ENCODE measurements at regions not wholly inside any gene's neighbourhood (a gene's known extent, or its start where the extent isn't known, plus 50 kb on each side); places are given as distances from the start of the nearest gene placed in this dataset.
A peak's percentile ranks its signal among the peaks of the same experiment; 100 is the strongest.

DNA sequence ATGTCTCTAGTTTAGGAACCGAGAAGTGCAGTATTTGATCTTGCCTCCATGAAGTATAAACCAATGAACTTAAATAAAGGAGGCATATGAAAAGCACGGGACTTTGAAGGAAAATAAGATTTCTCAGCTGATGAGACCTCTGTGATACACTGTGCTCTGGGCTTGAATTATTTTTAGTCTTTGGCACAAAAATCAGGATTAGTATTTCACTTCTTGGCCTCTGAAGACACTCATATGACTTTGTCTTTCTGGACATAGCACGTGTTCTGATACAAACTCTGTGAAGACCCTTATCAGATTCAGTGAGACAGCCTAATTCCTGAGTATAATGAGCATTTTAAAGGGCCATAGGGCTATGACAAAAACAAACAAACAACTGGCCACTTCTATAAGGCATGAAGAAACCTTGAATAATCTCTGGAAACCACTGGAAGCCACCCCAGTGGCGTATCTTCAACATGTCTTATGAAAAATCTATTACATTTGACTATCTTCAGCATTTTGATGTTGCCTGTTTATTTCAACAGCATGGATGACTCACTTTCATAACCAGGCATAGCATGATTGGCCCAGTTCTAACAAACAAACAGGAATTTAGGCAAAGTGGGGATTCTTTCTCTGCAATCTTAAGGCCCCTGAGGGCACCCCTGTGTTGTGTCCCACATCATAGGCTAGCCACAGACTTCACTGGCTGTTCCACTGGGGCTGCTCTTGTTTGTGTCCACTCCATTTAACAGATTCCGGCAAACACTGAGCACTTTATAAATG, 90.3 kb upstream of the ZNF462 start:
- TF ChIP-seq, protein P1, sequence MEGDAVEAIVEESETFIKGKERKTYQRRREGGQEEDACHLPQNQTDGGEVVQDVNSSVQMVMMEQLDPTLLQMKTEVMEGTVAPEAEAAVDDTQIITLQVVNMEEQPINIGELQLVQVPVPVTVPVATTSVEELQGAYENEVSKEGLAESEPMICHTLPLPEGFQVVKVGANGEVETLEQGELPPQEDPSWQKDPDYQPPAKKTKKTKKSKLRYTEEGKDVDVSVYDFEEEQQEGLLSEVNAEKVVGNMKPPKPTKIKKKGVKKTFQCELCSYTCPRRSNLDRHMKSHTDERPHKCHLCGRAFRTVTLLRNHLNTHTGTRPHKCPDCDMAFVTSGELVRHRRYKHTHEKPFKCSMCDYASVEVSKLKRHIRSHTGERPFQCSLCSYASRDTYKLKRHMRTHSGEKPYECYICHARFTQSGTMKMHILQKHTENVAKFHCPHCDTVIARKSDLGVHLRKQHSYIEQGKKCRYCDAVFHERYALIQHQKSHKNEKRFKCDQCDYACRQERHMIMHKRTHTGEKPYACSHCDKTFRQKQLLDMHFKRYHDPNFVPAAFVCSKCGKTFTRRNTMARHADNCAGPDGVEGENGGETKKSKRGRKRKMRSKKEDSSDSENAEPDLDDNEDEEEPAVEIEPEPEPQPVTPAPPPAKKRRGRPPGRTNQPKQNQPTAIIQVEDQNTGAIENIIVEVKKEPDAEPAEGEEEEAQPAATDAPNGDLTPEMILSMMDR (IDR thresholded peaks at IDR 0.05), result no peak
- TF ChIP-seq POLR2AphosphoS5 (IDR thresholded peaks at IDR 0.05), result no peak
- no peak for TF ChIP-seq POLR2A (IDR thresholded peaks at IDR 0.05)
- WGBS, result 74% methylated on average over 5 of the region's 5 CpGs
- Histone ChIP-seq H3K36me3 (no peaks in the 10 kb centered on the region), H3K4me3 (no peak overlapping the region), H3K4me1 (replicated peaks) (no peaks in the 10 kb centered on the region), H3K27ac (no peak overlapping the region), H3K9me3 (no peaks in the 10 kb centered on the region), H3K27me3 (replicated peaks; ENCODE audit: insufficient read depth) (no peaks in the 10 kb centered on the region)
- intact Hi-C loops (cut with DNase I), result no loop called here
- no peak for DNase-seq (ENCODE audit: low spot score)

- WGBS, result 42% methylated on average over 7 of the region's 7 CpGs
- peak; percentile 50 for DNase-seq (ENCODE audit: low spot score)
- Histone ChIP-seq H3K27ac (no peak overlapping the region), H3K4me3 (no peak overlapping the region), H3K4me1 (replicated peaks) (no peaks in the 10 kb centered on the region), H3K27me3 (replicated peaks; ENCODE audit: insufficient read depth) (no peaks in the 10 kb centered on the region), H3K9me3 (no peaks in the 10 kb centered on the region), H3K36me3 (no peaks in the 10 kb centered on the region)
- peak; percentile 57 for TF ChIP-seq POLR2AphosphoS5 (IDR thresholded peaks at IDR 0.05)
- TF ChIP-seq, protein P1 (IDR thresholded peaks at IDR 0.05), result no peak
- intact Hi-C loops (cut with DNase I), result no loop called here
Measured at GRCh38 chr9:106773750-106774149, 89.2 kb upstream of the ZNF462 start.

DNA sequence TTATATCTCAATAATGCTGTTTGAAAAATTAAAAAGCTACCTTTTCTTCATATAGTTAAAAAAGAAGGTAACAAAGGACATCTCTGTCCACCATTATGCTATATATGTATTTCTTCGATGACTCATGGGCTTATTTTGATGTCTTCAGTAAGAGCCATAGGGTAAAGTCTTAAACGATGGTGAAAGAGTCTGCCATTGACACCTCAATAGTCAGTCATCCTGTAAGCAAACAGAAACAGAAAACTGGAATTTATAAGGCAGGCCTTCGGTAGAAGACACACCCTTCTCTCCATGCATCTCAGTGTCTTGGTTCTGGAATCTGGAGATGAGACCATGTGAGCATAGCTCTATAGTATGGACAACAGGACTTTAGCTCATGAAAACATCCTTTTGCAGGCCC, 87.0 kb upstream of the ZNF462 start:
- no peaks in the 10 kb centered on the region for H3K36me3 ChIP-seq
- H3K9me3 ChIP-seq, result no peaks in the 10 kb centered on the region
- WGBS, result 73% methylated on average over 3 of the region's 3 CpGs
- DNase-seq (ENCODE audit: low spot score), result no peak
- TF ChIP-seq POLR2A (IDR thresholded peaks at IDR 0.05) (no peak), POLR2AphosphoS5 (IDR thresholded peaks at IDR 0.05) (no peak)
- TF ChIP-seq, protein P1 (IDR thresholded peaks at IDR 0.05), result no peak
- intact Hi-C loops (cut with DNase I), result no loop called here
- no peaks in the 10 kb centered on the region for H3K27me3 ChIP-seq (replicated peaks; ENCODE audit: insufficient read depth)
- no peak overlapping the region for H3K4me3 ChIP-seq
- no peak overlapping the region for H3K27ac ChIP-seq
- no peaks in the 10 kb centered on the region for H3K4me1 ChIP-seq (replicated peaks)

DNA sequence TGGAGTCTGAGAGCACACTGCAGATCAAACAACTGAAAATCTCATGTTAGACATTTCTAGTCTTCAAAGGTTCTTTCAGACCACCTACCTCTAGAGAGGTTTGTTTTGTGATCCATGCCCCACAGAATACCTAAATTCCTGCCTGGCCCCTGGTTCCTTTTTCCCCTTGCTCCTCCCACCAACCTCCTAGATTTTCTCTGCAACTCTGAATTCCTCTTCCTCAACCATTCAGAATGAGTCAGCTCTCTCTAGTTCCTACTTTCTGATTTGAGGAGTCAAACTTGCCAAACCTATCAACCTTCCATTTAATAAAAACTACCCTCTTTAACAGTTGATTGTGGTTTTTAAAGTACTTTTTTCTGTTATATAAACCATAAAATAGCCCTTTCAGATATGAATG, 83.2 kb upstream of the ZNF462 start:
- Histone ChIP-seq H3K9me3 (no peaks in the 10 kb centered on the region), H3K4me3 (no peak overlapping the region), H3K27ac (no peak overlapping the region), H3K4me1 (replicated peaks) (no peaks in the 10 kb centered on the region), H3K36me3 (no peaks in the 10 kb centered on the region), H3K27me3 (replicated peaks; ENCODE audit: insufficient read depth) (no peaks in the 10 kb centered on the region)
- DNase-seq (ENCODE audit: low spot score), result no peak
- TF ChIP-seq, protein P1 (IDR thresholded peaks at IDR 0.05), result no peak
- no peak for TF ChIP-seq POLR2A (IDR thresholded peaks at IDR 0.05)
- no peak for TF ChIP-seq POLR2AphosphoS5 (IDR thresholded peaks at IDR 0.05)
- intact Hi-C loops (cut with DNase I), result no loop called here

DNA sequence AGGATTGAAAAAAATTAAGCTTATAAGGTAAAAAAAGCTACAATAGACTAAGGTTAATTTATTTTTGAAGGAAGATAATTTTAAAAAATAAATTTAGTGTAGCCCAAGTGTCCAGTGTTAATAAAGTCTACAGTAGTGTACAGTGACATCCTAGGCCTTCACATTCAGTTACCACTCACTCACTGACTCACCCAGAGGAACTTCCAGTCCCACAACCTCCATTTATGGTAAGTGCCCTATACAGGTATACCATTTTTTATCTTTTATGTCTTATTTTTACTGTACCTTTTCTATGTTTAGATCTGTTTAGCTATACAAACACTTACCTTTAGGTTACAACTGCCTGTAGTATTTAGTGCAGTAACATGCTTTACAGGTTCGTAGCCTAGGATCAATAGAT, 79.8 kb upstream of the ZNF462 start:
- no peak for DNase-seq (ENCODE audit: low spot score)
- intact Hi-C loops (cut with DNase I), result no loop called here
- 97% methylated on average over 1 of the region's 1 CpG for WGBS
- no peak for TF ChIP-seq POLR2A (IDR thresholded peaks at IDR 0.05)
- TF ChIP-seq, protein P1 (IDR thresholded peaks at IDR 0.05), result no peak
- no peak for TF ChIP-seq POLR2AphosphoS5 (IDR thresholded peaks at IDR 0.05)
- H3K36me3 ChIP-seq, result no peaks in the 10 kb centered on the region
- H3K4me3 ChIP-seq, result no peak overlapping the region
- H3K27ac ChIP-seq, result no peak overlapping the region
- H3K4me1 ChIP-seq (replicated peaks), result no peaks in the 10 kb centered on the region
- H3K27me3 ChIP-seq (replicated peaks; ENCODE audit: insufficient read depth), result no peaks in the 10 kb centered on the region
- H3K9me3 ChIP-seq, result no peaks in the 10 kb centered on the region
